Esophagus muscularis mucosa (tissue), 4 donors: ENCODE measurements at regions not wholly inside any gene's neighbourhood (a gene's known extent, or its start where the extent isn't known, plus 50 kb on each side); places are given as distances from the start of the nearest gene placed in this dataset.
"Not testable (repeated sequence)": the region's sequence is repeated elsewhere in the genome, so short reads cannot be mapped to it uniquely, and the experiment has no call there.

Experiments used
- DNase-seq: peaks from one replicate; pipeline ENCODE4 v3.0.0-alpha.2; 2017; ENCODE audit errors: extremely low spot score
- H3K27ac ChIP-seq, 4 donors: fragments of 200-600 bp; sonication (generic); replicated peaks in 1 of 4; 1 replicate in 3 of 4; 2 replicates in 1 of 4; pipeline ENCODE4 v1.5.1; 2016 to 2019; ENCODE audit warnings: mild to moderate bottlenecking in 1 of 4
- H3K27me3 ChIP-seq, 4 donors: fragments of 200-600 bp; sonication (generic); one replicate each; pipeline versions ENCODE4 v1.5.1 to v1.6.0; 2016 to 2019
- H3K36me3 ChIP-seq, 4 donors: fragments of 200-600 bp; sonication (generic); one replicate each; pipeline ENCODE4 v1.5.1; 2016 to 2019
- H3K4me1 ChIP-seq, 4 donors: fragments of 200-600 bp; sonication (generic); one replicate each; pipeline ENCODE4 v1.5.1; 2016 to 2019
- H3K4me3 ChIP-seq, 4 donors: fragments of 200-600 bp; sonication (generic); 1 replicate in 2 of 4; 2 replicates in 2 of 4; pipeline ENCODE4 v1.5.1; 2016 to 2019; ENCODE audit warnings: mild to moderate bottlenecking in 4 of 4, moderate library complexity in 1 of 4
- H3K9me3 ChIP-seq, 4 donors: fragments of 200-600 bp; sonication (generic); 1 replicate in 3 of 4; 2 replicates in 1 of 4; pipeline ENCODE4 v1.5.1; 2016 to 2019
- CTCF ChIP-seq, 3 experiments: fragments of 200-600 bp in 2 of 3; fragments of 450-650 bp in 1 of 3; sonication (generic) in 2 of 3; IDR thresholded peaks; one replicate each; pipeline ENCODE4 v1.5.1; 2017 to 2019; ENCODE audit warnings: antibody characterized with exemption in 3 of 3, mild to moderate bottlenecking in 2 of 3, moderate library complexity in 1 of 3
- EP300 ChIP-seq: sonication (generic); formaldehyde crosslinking; IDR thresholded peaks from one replicate; pipeline ENCODE4 v1.6.1; 2017; ENCODE audit warnings: antibody characterized with exemption
- POLR2A ChIP-seq: fragments of 450-650 bp; IDR thresholded peaks from one replicate; pipeline ENCODE4 v1.6.1; 2017; ENCODE audit warnings: antibody characterized with exemption, moderate library complexity, mild to moderate bottlenecking, low read depth
- POLR2AphosphoS5 ChIP-seq, 2 donors: sonication (generic); formaldehyde crosslinking; IDR thresholded peaks; one replicate each; pipeline ENCODE4 v1.6.1; 2017; ENCODE audit warnings: antibody characterized with exemption in 2 of 2
- WGBS: methylation state at CpG from one replicate; pipeline ENCODE4 v1.1.5; 2018; 5-methylcytosine and 5-hydroxymethylcytosine counted together
- intact Hi-C: fragments of 100-400 bp; cut with DNase I; formaldehyde crosslinking; loops from one replicate; pipeline ENCODE4 v1.15.1; 2023

GRCh38 chr7:119606297-119606696, 666.7 kb upstream of the KCND2 start:
- Histone ChIP-seq H3K4me3 (no peak overlapping the region), H3K27ac (no peak overlapping the region), H3K4me1 (no peaks in the 10 kb centered on the region), H3K36me3 (no peaks in the 10 kb centered on the region), H3K27me3 (no peaks in the 10 kb centered on the region), H3K9me3 (peaks cover 0 to 9% (median 4%) of the 10 kb centered on the region in 4 donors)
- TF ChIP-seq POLR2A: no peak
- TF ChIP-seq POLR2AphosphoS5 (IDR thresholded peaks at IDR 0.05): no peak
- no peak for TF ChIP-seq EP300
- no peak for TF ChIP-seq CTCF (IDR thresholded peaks at IDR 0.05)
- no peak for DNase-seq
- intact Hi-C loops: no loop called here
- 73% methylated on average over 1 of the region's 1 CpG for WGBS

- 64% methylated on average over 4 of the region's 4 CpGs for WGBS
- no peak for DNase-seq
- H3K4me3 ChIP-seq: no peak overlapping the region
- no peaks in the 10 kb centered on the region for H3K27me3 ChIP-seq
- intact Hi-C loops: no loop called here
- H3K9me3 ChIP-seq: no peaks in the 10 kb centered on the region
- no peak overlapping the region for H3K27ac ChIP-seq
- H3K4me1 ChIP-seq: no peaks in the 10 kb centered on the region
- H3K36me3 ChIP-seq: no peaks in the 10 kb centered on the region
- TF ChIP-seq CTCF (IDR thresholded peaks at IDR 0.05): no peak
- TF ChIP-seq POLR2A: no peak
- TF ChIP-seq POLR2AphosphoS5 (IDR thresholded peaks at IDR 0.05): no peak
- no peak for TF ChIP-seq EP300
Measured at GRCh38 chr7:119620769-119621168, 652.2 kb upstream of the KCND2 start.

GRCh38 chr7:119623427-119623826, 649.5 kb upstream of the KCND2 start:
- DNase-seq: no peak
- H3K4me3 ChIP-seq: no peak overlapping the region
- no peaks in the 10 kb centered on the region for H3K27me3 ChIP-seq
- H3K9me3 ChIP-seq: no peaks in the 10 kb centered on the region
- WGBS: 81% methylated on average over 1 of the region's 1 CpG
- H3K4me1 ChIP-seq: no peaks in the 10 kb centered on the region
- TF ChIP-seq EP300: no peak
- no peak for TF ChIP-seq CTCF (IDR thresholded peaks at IDR 0.05)
- TF ChIP-seq POLR2A: no peak
- no peak for TF ChIP-seq POLR2AphosphoS5 (IDR thresholded peaks at IDR 0.05)
- no peak overlapping the region for H3K27ac ChIP-seq
- intact Hi-C loops: no loop called here
- H3K36me3 ChIP-seq: no peaks in the 10 kb centered on the region

GRCh38 chr7:119630406-119630969, 642.5 kb upstream of the KCND2 start:
- DNase-seq: no peak
- intact Hi-C loops: no loop called here
- Histone ChIP-seq H3K27ac (no peak overlapping the region), H3K9me3 (no peaks in the 10 kb centered on the region), H3K4me1 (no peaks in the 10 kb centered on the region), H3K36me3 (no peaks in the 10 kb centered on the region), H3K4me3 (no peak overlapping the region), H3K27me3 (no peaks in the 10 kb centered on the region)
- TF ChIP-seq POLR2AphosphoS5 (IDR thresholded peaks at IDR 0.05) (no peak), CTCF (IDR thresholded peaks at IDR 0.05) (no peak), POLR2A (no peak), EP300 (no peak)
- 51% methylated on average over 2 of the region's 2 CpGs for WGBS

- 86% methylated on average over 2 of the region's 2 CpGs for WGBS
- H3K27me3 ChIP-seq, H3K27ac ChIP-seq, H3K9me3 ChIP-seq, H3K4me3 ChIP-seq, H3K36me3 ChIP-seq, intact Hi-C loops, H3K4me1 ChIP-seq, DNase-seq: not testable (repeated sequence)
Measured at GRCh38 chr7:119633812-119634211, 639.2 kb upstream of the KCND2 start.
